Activated CD4-positive, alpha-beta T cell treated with anti-CD3 and anti-CD28 coated beads, Interleukin-2, amount 10 ng/mL, durations not matched to agents 7 days and 5 days (primary cell): ENCODE measurements at regions not wholly inside any gene's neighbourhood (a gene's known extent, or its start where the extent isn't known, plus 50 kb on each side); places are given as distances from the start of the nearest gene placed in this dataset.
"Not testable (repeated sequence)": the region's sequence is repeated elsewhere in the genome, so short reads cannot be mapped to it uniquely, and the experiment has no call there.

ENCODE experiments used
- CTCF ChIA-PET: fragments of 350-600 bp; sonication (Branson Sonifier 250); formaldehyde crosslinking; loops from one replicate; lab custom pipeline; 2021; ENCODE audit warnings: antibody characterized with exemption; lab: Charles Lee
- POLR2A ChIA-PET: fragments of 350-600 bp; sonication (Branson Sonifier 250); formaldehyde crosslinking; loops from one replicate; lab custom pipeline; 2021; ENCODE audit warnings: antibody characterized with exemption; lab: Charles Lee
- DNase-seq: peaks from one replicate; pipeline ENCODE4 v3.0.0-alpha.2; 2020
- H3K27ac Mint-ChIP-seq: one replicate; pipeline ENCODE4 v1.8.0; 2021; ENCODE audit warnings: mild to moderate bottlenecking, moderate library complexity, mixed read lengths
- H3K27me3 Mint-ChIP-seq: one replicate; pipeline ENCODE4 v1.8.0; 2021; ENCODE audit warnings: mixed read lengths
- H3K36me3 Mint-ChIP-seq: one replicate; pipeline ENCODE4 v1.8.0; 2021; ENCODE audit warnings: low read depth, mixed read lengths
- H3K4me1 Mint-ChIP-seq: one replicate; pipeline ENCODE4 v1.8.0; 2021; ENCODE audit warnings: mixed read lengths
- H3K4me3 Mint-ChIP-seq: one replicate; pipeline ENCODE4 v1.8.0; 2021; ENCODE audit warnings: mild to moderate bottlenecking, moderate library complexity, mixed read lengths
- H3K9me3 Mint-ChIP-seq: one replicate; pipeline ENCODE4 v1.8.0; 2021; ENCODE audit warnings: mixed read lengths

- ChIA-PET POLR2A (no interaction called here), CTCF (no interaction called here)
- Mint-ChIP-seq H3K9me3 (peaks cover 2% of the 10 kb centered on the region), H3K27ac (no peak overlapping the region), H3K36me3 (no peaks in the 10 kb centered on the region), H3K4me1 (no peaks in the 10 kb centered on the region), H3K27me3 (no peaks in the 10 kb centered on the region), H3K4me3 (no peak overlapping the region)
- no peak for DNase-seq
Observed at GRCh38 chr14:83287300-83287699, 1753.6 kb upstream of the SEL1L start.

- POLR2A ChIA-PET = no interaction called here
- Mint-ChIP-seq H3K4me3 (no peak overlapping the region), H3K36me3 (no peaks in the 10 kb centered on the region), H3K27ac (no peak overlapping the region), H3K4me1 (no peaks in the 10 kb centered on the region), H3K27me3 (no peaks in the 10 kb centered on the region), H3K9me3 (peaks cover 2% of the 10 kb centered on the region)
- no peak for DNase-seq
- CTCF ChIA-PET = no interaction called here
Observed at GRCh38 chr14:83289390-83289789, 1755.7 kb upstream of the SEL1L start.

- Mint-ChIP-seq H3K36me3 (no peaks in the 10 kb centered on the region), H3K27me3 (no peaks in the 10 kb centered on the region), H3K27ac (no peak overlapping the region), H3K4me3 (no peak overlapping the region), H3K4me1 (no peaks in the 10 kb centered on the region), H3K9me3 (peaks cover 2% of the 10 kb centered on the region)
- DNase-seq = no peak
- CTCF ChIA-PET = no interaction called here
- POLR2A ChIA-PET = no interaction called here
Observed at GRCh38 chr14:83289896-83290295, 1756.2 kb upstream of the SEL1L start.

- Mint-ChIP-seq H3K4me3 (no peak overlapping the region), H3K36me3 (no peaks in the 10 kb centered on the region), H3K27ac (no peak overlapping the region), H3K27me3 (no peaks in the 10 kb centered on the region), H3K9me3 (peaks cover 2% of the 10 kb centered on the region), H3K4me1 (no peaks in the 10 kb centered on the region)
- DNase-seq = no peak
- POLR2A ChIA-PET = no interaction called here
- CTCF ChIA-PET = no interaction called here
Observed at GRCh38 chr14:83290447-83290846, 1756.8 kb upstream of the SEL1L start.

GRCh38 chr14:83291714-83292113 is 1758.1 kb upstream of the SEL1L start:
- H3K36me3 Mint-ChIP-seq = no peaks in the 10 kb centered on the region
- no peak overlapping the region for H3K4me3 Mint-ChIP-seq
- H3K27ac Mint-ChIP-seq = no peak overlapping the region
- ChIA-PET CTCF (no interaction called here), POLR2A (no interaction called here)
- no peak for DNase-seq
- H3K9me3 Mint-ChIP-seq = peaks cover 2% of the 10 kb centered on the region
- H3K27me3 Mint-ChIP-seq = no peaks in the 10 kb centered on the region
- H3K4me1 Mint-ChIP-seq = no peaks in the 10 kb centered on the region

- no peaks in the 10 kb centered on the region for H3K27me3 Mint-ChIP-seq
- DNase-seq = no peak
- H3K9me3 Mint-ChIP-seq = no peaks in the 10 kb centered on the region
- ChIA-PET CTCF (no interaction called here), POLR2A (no interaction called here)
- no peaks in the 10 kb centered on the region for H3K36me3 Mint-ChIP-seq
- no peak overlapping the region for H3K4me3 Mint-ChIP-seq
- H3K27ac Mint-ChIP-seq = no peak overlapping the region
- no peaks in the 10 kb centered on the region for H3K4me1 Mint-ChIP-seq
Observed at GRCh38 chr14:83294941-83295340, 1761.3 kb upstream of the SEL1L start.

GRCh38 chr14:83297361-83297760 is 1763.7 kb upstream of the SEL1L start:
- Mint-ChIP-seq H3K9me3 (no peaks in the 10 kb centered on the region), H3K27ac (no peak overlapping the region), H3K4me1 (no peaks in the 10 kb centered on the region), H3K4me3 (no peak overlapping the region), H3K27me3 (no peaks in the 10 kb centered on the region), H3K36me3 (no peaks in the 10 kb centered on the region)
- ChIA-PET POLR2A (no interaction called here), CTCF (no interaction called here)
- DNase-seq = no peak

GRCh38 chr14:83298016-83298415 is 1764.4 kb upstream of the SEL1L start:
- not testable (repeated sequence) for H3K27ac Mint-ChIP-seq, H3K4me3 Mint-ChIP-seq, H3K9me3 Mint-ChIP-seq

GRCh38 chr14:83300476-83301064 is 1766.9 kb upstream of the SEL1L start:
- no peak for DNase-seq
- ChIA-PET CTCF (no interaction called here), POLR2A (no interaction called here)
- H3K9me3 Mint-ChIP-seq = no peaks in the 10 kb centered on the region
- H3K27ac Mint-ChIP-seq = no peak overlapping the region
- no peaks in the 10 kb centered on the region for H3K36me3 Mint-ChIP-seq
- no peak overlapping the region for H3K4me3 Mint-ChIP-seq
- H3K27me3 Mint-ChIP-seq = no peaks in the 10 kb centered on the region
- no peaks in the 10 kb centered on the region for H3K4me1 Mint-ChIP-seq

More at GRCh38 chr14:83298016-83298415, 1764.4 kb upstream of the SEL1L start:
- POLR2A ChIA-PET, DNase-seq, H3K27me3 Mint-ChIP-seq, CTCF ChIA-PET, H3K4me1 Mint-ChIP-seq, H3K36me3 Mint-ChIP-seq: not testable (repeated sequence)

GRCh38 chr14:83301791-83302190 is 1768.1 kb upstream of the SEL1L start:
- Mint-ChIP-seq H3K4me3 (no peak overlapping the region), H3K36me3 (no peaks in the 10 kb centered on the region), H3K4me1 (no peaks in the 10 kb centered on the region), H3K27ac (no peak overlapping the region), H3K9me3 (no peaks in the 10 kb centered on the region), H3K27me3 (no peaks in the 10 kb centered on the region)
- CTCF ChIA-PET = no interaction called here
- POLR2A ChIA-PET = no interaction called here
- no peak for DNase-seq

- no peak overlapping the region for H3K27ac Mint-ChIP-seq
- no peaks in the 10 kb centered on the region for H3K9me3 Mint-ChIP-seq
- H3K27me3 Mint-ChIP-seq = no peaks in the 10 kb centered on the region
- no peak for DNase-seq
- no peak overlapping the region for H3K4me3 Mint-ChIP-seq
- no peaks in the 10 kb centered on the region for H3K36me3 Mint-ChIP-seq
- ChIA-PET POLR2A (no interaction called here), CTCF (no interaction called here)
- H3K4me1 Mint-ChIP-seq = no peaks in the 10 kb centered on the region
Observed at GRCh38 chr14:83309211-83309610, 1775.6 kb upstream of the SEL1L start.

GRCh38 chr14:83309833-83310232 is 1776.2 kb upstream of the SEL1L start:
- no peak for DNase-seq
- CTCF ChIA-PET = no interaction called here
- no peak overlapping the region for H3K27ac Mint-ChIP-seq
- no peaks in the 10 kb centered on the region for H3K27me3 Mint-ChIP-seq
- no peaks in the 10 kb centered on the region for H3K9me3 Mint-ChIP-seq
- no peaks in the 10 kb centered on the region for H3K4me1 Mint-ChIP-seq
- no peak overlapping the region for H3K4me3 Mint-ChIP-seq
- H3K36me3 Mint-ChIP-seq = no peaks in the 10 kb centered on the region
- POLR2A ChIA-PET = no interaction called here

- no peaks in the 10 kb centered on the region for H3K27me3 Mint-ChIP-seq
- ChIA-PET CTCF (no interaction called here), POLR2A (no interaction called here)
- H3K36me3 Mint-ChIP-seq = no peaks in the 10 kb centered on the region
- no peaks in the 10 kb centered on the region for H3K9me3 Mint-ChIP-seq
- no peaks in the 10 kb centered on the region for H3K4me1 Mint-ChIP-seq
- H3K4me3 Mint-ChIP-seq = no peak overlapping the region
- H3K27ac Mint-ChIP-seq = no peak overlapping the region
- no peak for DNase-seq
Observed at GRCh38 chr14:83312511-83312910, 1778.9 kb upstream of the SEL1L start.

- H3K27ac Mint-ChIP-seq = no peak overlapping the region
- H3K4me3 Mint-ChIP-seq = no peak overlapping the region
- no peaks in the 10 kb centered on the region for H3K36me3 Mint-ChIP-seq
- ChIA-PET POLR2A (no interaction called here), CTCF (no interaction called here)
- no peaks in the 10 kb centered on the region for H3K4me1 Mint-ChIP-seq
- no peaks in the 10 kb centered on the region for H3K27me3 Mint-ChIP-seq
- no peak for DNase-seq
- no peaks in the 10 kb centered on the region for H3K9me3 Mint-ChIP-seq
Observed at GRCh38 chr14:83314764-83315163, 1781.1 kb upstream of the SEL1L start.
